H9 (cell line): ENCODE measurements at regions not wholly inside any gene's neighbourhood (a gene's known extent, or its start where the extent isn't known, plus 50 kb on each side); places are given as distances from the start of the nearest gene placed in this dataset.

ENCODE experiments used
- DNase-seq: peaks from one replicate; pipeline ENCODE4 v3.0.0-alpha.2; 2017
- H2AFZ ChIP-seq: one replicate; pipeline ENCODE4 v1.6.1; 2013; ENCODE audit warnings: mild to moderate bottlenecking, low read length, control low read depth, moderate library complexity
- H2AK5ac ChIP-seq: 2 replicates; pipeline ENCODE4 v1.6.1; 2013; ENCODE audit warnings: low read length, control low read depth, mixed read lengths; ENCODE audit not compliant: insufficient read length
- H2BK120ac ChIP-seq: one replicate; pipeline ENCODE4 v1.6.1; 2013; ENCODE audit warnings: low read depth, mild to moderate bottlenecking, low read length, control low read depth, inconsistent platforms; ENCODE audit not compliant: poor library complexity, severe bottlenecking
- H2BK12ac ChIP-seq: 2 replicates; pipeline ENCODE4 v1.6.1; 2013; ENCODE audit warnings: low read length, control low read depth, mixed read lengths, low read depth; ENCODE audit not compliant: insufficient read length
- H2BK15ac ChIP-seq: 2 replicates; pipeline ENCODE4 v1.6.1; 2013; ENCODE audit warnings: low read depth, low read length, control low read depth
- H2BK20ac ChIP-seq: one replicate; pipeline ENCODE4 v1.6.1; 2013; ENCODE audit warnings: low read depth, mild to moderate bottlenecking, low read length, control low read depth, inconsistent platforms; ENCODE audit not compliant: poor library complexity, severe bottlenecking
- H2BK5ac ChIP-seq: 2 replicates; pipeline ENCODE4 v1.6.1; 2013; ENCODE audit warnings: low read length, control low read depth, mixed read lengths; ENCODE audit not compliant: insufficient read length
- H3K14ac ChIP-seq: 2 replicates; pipeline ENCODE4 v1.6.1; 2013; ENCODE audit warnings: low read length, control low read depth; ENCODE audit not compliant: insufficient read depth
- H3K18ac ChIP-seq: 2 replicates; pipeline ENCODE4 v1.6.1; 2013; ENCODE audit warnings: low read depth, mild to moderate bottlenecking, mixed read lengths, low read length, control low read depth; ENCODE audit not compliant: insufficient read length
- H3K23ac ChIP-seq: 2 replicates; pipeline ENCODE4 v1.6.1; 2013; ENCODE audit warnings: low read length, control low read depth, mixed read lengths, low read depth; ENCODE audit not compliant: insufficient read length
- H3K23me2 ChIP-seq: 2 replicates; pipeline ENCODE4 v1.6.1; 2013; ENCODE audit warnings: low read depth, mild to moderate bottlenecking, mixed read lengths, low read length, control low read depth; ENCODE audit not compliant: insufficient read length, poor library complexity, severe bottlenecking
- H3K27ac ChIP-seq: 2 replicates; pipeline ENCODE4 v1.5.1; 2013; ENCODE audit warnings: low read length, control low read depth, mixed read lengths, low read depth; ENCODE audit not compliant: insufficient read length
- H3K27me3 ChIP-seq: 2 replicates; pipeline ENCODE4 v1.6.1; 2013; ENCODE audit warnings: low read length, control low read depth, inconsistent platforms; ENCODE audit not compliant: insufficient read depth
- H3K4ac ChIP-seq: 2 replicates; pipeline ENCODE4 v1.6.1; 2013; ENCODE audit warnings: low read depth, mild to moderate bottlenecking, control low read depth, inconsistent platforms, low read length, moderate library complexity
- H3K4me1 ChIP-seq: 2 replicates; pipeline ENCODE4 v1.6.1; 2013; ENCODE audit warnings: low read length, control low read depth, inconsistent platforms; ENCODE audit not compliant: insufficient read depth
- H3K4me2 ChIP-seq: 2 replicates; pipeline ENCODE4 v1.6.1; 2013; ENCODE audit warnings: low read length, control low read depth, mixed read lengths; ENCODE audit not compliant: insufficient read length, insufficient read depth
- H3K56ac ChIP-seq: 2 replicates; pipeline ENCODE4 v1.6.1; 2013; ENCODE audit warnings: low read depth, mild to moderate bottlenecking, mixed read lengths, low read length, control low read depth; ENCODE audit not compliant: insufficient read length
- H3K79me1 ChIP-seq: 2 replicates; pipeline ENCODE4 v1.6.1; 2013; ENCODE audit warnings: low read depth, mild to moderate bottlenecking, moderate library complexity, low read length, control low read depth, inconsistent platforms; ENCODE audit not compliant: insufficient read depth, poor library complexity, severe bottlenecking
- H3K79me2 ChIP-seq: 2 replicates; pipeline ENCODE4 v1.6.1; 2013; ENCODE audit warnings: low read length, control low read depth, inconsistent platforms; ENCODE audit not compliant: insufficient read depth
- H3K9ac ChIP-seq: 2 replicates; pipeline ENCODE4 v1.6.1; 2013; ENCODE audit warnings: low read length, control low read depth, mixed read lengths; ENCODE audit not compliant: insufficient read length; ENCODE audit errors: extremely low read depth
- H3K9me3 ChIP-seq: one replicate; pipeline ENCODE4 v1.6.1; 2013; ENCODE audit warnings: low read depth, low read length, inconsistent platforms; ENCODE audit not compliant: control insufficient read depth
- H3T11ph ChIP-seq: one replicate; pipeline ENCODE4 v1.6.1; 2013; ENCODE audit warnings: mild to moderate bottlenecking, low read length, control low read depth, inconsistent platforms
- H4K20me1 ChIP-seq: one replicate; pipeline ENCODE4 v1.6.1; 2013; ENCODE audit not compliant: control insufficient read depth, insufficient read length, insufficient read depth
- H4K5ac ChIP-seq: 2 replicates; pipeline ENCODE4 v1.6.1; 2013; ENCODE audit warnings: low read depth, mild to moderate bottlenecking, mixed read lengths, low read length, control low read depth; ENCODE audit not compliant: insufficient read length
- H4K8ac ChIP-seq: replicated peaks from 2 replicates; pipeline ENCODE4 v1.6.1; 2013; ENCODE audit warnings: low read length, control low read depth, mixed read lengths, low read depth; ENCODE audit not compliant: insufficient read length
- H4K91ac ChIP-seq: 2 replicates; pipeline ENCODE4 v1.6.1; 2013; ENCODE audit warnings: low read depth, mild to moderate bottlenecking, moderate library complexity, mixed read lengths, low read length, control low read depth; ENCODE audit not compliant: insufficient read length
- H3K27ac Mint-ChIP-seq, 3 experiments: 2 replicates in 2 of 3; 3 replicates in 1 of 3; pipeline ENCODE4 v1.8.0; 2020 to 2021; ENCODE audit warnings: mixed read lengths in 3 of 3, mild to moderate bottlenecking in 1 of 3, moderate library complexity in 1 of 3
- H3K27me3 Mint-ChIP-seq: 2 replicates; pipeline ENCODE4 v1.8.0; 2021; ENCODE audit warnings: low read depth, mild to moderate bottlenecking, moderate library complexity, mixed read lengths
- H3K36me3 Mint-ChIP-seq, 3 experiments: 2 replicates in 2 of 3; 3 replicates in 1 of 3; pipeline ENCODE4 v1.8.0; 2020 to 2021; ENCODE audit warnings: low read depth in 3 of 3, mixed read lengths in 3 of 3; ENCODE audit not compliant: insufficient read depth in 1 of 3
- H3K4me1 Mint-ChIP-seq, 2 experiments: 2 replicates each; pipeline ENCODE4 v1.8.0; 2020; ENCODE audit warnings: mixed read lengths in 2 of 2
- H3K4me3 Mint-ChIP-seq, 2 experiments: 2 replicates in 1 of 2; 3 replicates in 1 of 2; pipeline ENCODE4 v1.8.0; 2020 to 2021; ENCODE audit warnings: mild to moderate bottlenecking in 2 of 2, mixed read lengths in 2 of 2, moderate library complexity in 1 of 2
- H3K9me3 Mint-ChIP-seq, 2 experiments: 2 replicates in 1 of 2; 3 replicates in 1 of 2; pipeline ENCODE4 v1.8.0; 2020; ENCODE audit warnings: mild to moderate bottlenecking in 2 of 2, mixed read lengths in 2 of 2, moderate library complexity in 1 of 2
- CTCF ChIP-seq: fragments of 200-600 bp; sonication (generic); conservative IDR thresholded peaks from 3 replicates; pipeline ENCODE4 v1.8.0; 2021; ENCODE audit warnings: antibody characterized with exemption, mild to moderate bottlenecking
- WGBS: extraction: QIAGEN DNeasy Blood & Tissue Kit; methylation state at CpG from one replicate; pipeline ENCODE4 v1.1.7; 2013; ENCODE audit warnings: missing lambda C conversion rate, low lambda C conversion rate, mixed read lengths; ENCODE audit not compliant: insufficient read length; ENCODE audit errors: extremely low coverage; 5-methylcytosine and 5-hydroxymethylcytosine counted together

GRCh38 chr5:24364711-24365110, 280.1 kb downstream of the CDH10 start:
- Histone ChIP-seq H3K14ac (no peak overlapping the region), H2AK5ac (no peak overlapping the region), H3K27ac (no peak overlapping the region), H3K56ac (no peak overlapping the region), H4K5ac (no peak overlapping the region), H3T11ph (no peak overlapping the region), H2AFZ (no peak overlapping the region), H3K9ac (no peak overlapping the region), H3K9me3 (no peaks in the 10 kb centered on the region), H3K4me2 (no peak overlapping the region), H2BK12ac (no peak overlapping the region), H4K8ac (no peak overlapping the region), H3K23me2 (no peaks in the 10 kb centered on the region), H3K79me2 (no peaks in the 10 kb centered on the region), H2BK15ac (no peak overlapping the region), H4K91ac (no peak overlapping the region), H3K4me1 (no peaks in the 10 kb centered on the region), H3K23ac (no peak overlapping the region), H4K20me1 (no peaks in the 10 kb centered on the region), H3K79me1 (no peaks in the 10 kb centered on the region), H2BK120ac (no peak overlapping the region), H3K4ac (no peak overlapping the region), H3K27me3 (no peaks in the 10 kb centered on the region), H2BK5ac (no peak overlapping the region), H2BK20ac (no peak overlapping the region), H3K18ac (no peak overlapping the region)
- Mint-ChIP-seq H3K27ac (0 out of 7 replicates have a peak overlapping the region, but pooled peaks of 1 of the 3 experiments have one; percentile 82), H3K4me3 (no peak overlapping the region), H3K9me3 (peaks cover 0 to 6% of the 10 kb centered on the region in 2 experiments; a peak in 2 of 5 replicates), H3K4me1 (no peaks in the 10 kb centered on the region), H3K27me3 (peaks cover 2% of the 10 kb centered on the region; the same call in 1 of the 2 replicates), H3K36me3 (peaks cover 0 to 8% (median 0%) of the 10 kb centered on the region in 3 experiments; a peak in 4 of 7 replicates)
- no peak for TF ChIP-seq CTCF
- DNase-seq, result no peak
- WGBS, result no CpG with 5 or more reads among the region's 5 CpGs
